ENCODE measurements at regions not wholly inside any gene's neighbourhood (a gene's known extent, or its start where the extent isn't known, plus 50 kb on each side); places are given as distances from the start of the nearest gene placed in this dataset.

DNA sequence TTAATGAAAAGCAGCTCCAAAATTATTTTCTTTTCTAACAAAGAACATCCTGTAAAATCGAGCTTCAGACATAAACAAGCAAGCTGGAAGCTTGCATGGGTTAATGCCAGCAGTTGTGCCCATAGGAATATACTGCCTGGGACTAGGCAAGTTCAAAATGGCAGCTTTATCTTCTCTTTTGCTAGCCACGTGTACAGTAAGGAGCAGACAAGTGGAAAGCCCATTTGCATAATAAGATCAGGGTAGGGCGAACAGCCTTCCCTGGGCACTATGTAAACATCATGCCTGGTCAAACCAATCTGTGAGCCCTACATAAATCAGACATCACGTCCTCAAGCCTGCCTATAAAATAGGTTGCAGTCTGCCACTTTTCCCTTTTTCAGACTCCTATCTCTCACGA is 489.7 kb downstream of the RFC3 start:
- no peak for DNase-seq (ENCODE audit: insufficient read length, low spot score, missing footprints)
- Histone ChIP-seq H3K4me3 (ENCODE audit: insufficient read depth, low read length) (no peak overlapping the region), H3K27ac (ENCODE audit: low read depth, low read length) (no peak overlapping the region), H3K79me2 (ENCODE audit: insufficient read depth, low read length) (no peaks in the 10 kb centered on the region), H3K36me3 (ENCODE audit: insufficient read depth, low read length) (no peaks in the 10 kb centered on the region), H2AFZ (ENCODE audit: low read length) (no peak overlapping the region), H4K20me1 (ENCODE audit: insufficient read depth, low read length) (no peaks in the 10 kb centered on the region), H3K4me2 (ENCODE audit: insufficient read depth, low read length) (no peak overlapping the region), H3K4me1 (ENCODE audit: insufficient read depth, low read length) (no peaks in the 10 kb centered on the region), H3K27me3 (ENCODE audit: insufficient read depth, low read length) (no peaks in the 10 kb centered on the region), H3K9me3 (ENCODE audit: low read depth, low read length) (no peaks in the 10 kb centered on the region)
- TF ChIP-seq, protein P1, sequence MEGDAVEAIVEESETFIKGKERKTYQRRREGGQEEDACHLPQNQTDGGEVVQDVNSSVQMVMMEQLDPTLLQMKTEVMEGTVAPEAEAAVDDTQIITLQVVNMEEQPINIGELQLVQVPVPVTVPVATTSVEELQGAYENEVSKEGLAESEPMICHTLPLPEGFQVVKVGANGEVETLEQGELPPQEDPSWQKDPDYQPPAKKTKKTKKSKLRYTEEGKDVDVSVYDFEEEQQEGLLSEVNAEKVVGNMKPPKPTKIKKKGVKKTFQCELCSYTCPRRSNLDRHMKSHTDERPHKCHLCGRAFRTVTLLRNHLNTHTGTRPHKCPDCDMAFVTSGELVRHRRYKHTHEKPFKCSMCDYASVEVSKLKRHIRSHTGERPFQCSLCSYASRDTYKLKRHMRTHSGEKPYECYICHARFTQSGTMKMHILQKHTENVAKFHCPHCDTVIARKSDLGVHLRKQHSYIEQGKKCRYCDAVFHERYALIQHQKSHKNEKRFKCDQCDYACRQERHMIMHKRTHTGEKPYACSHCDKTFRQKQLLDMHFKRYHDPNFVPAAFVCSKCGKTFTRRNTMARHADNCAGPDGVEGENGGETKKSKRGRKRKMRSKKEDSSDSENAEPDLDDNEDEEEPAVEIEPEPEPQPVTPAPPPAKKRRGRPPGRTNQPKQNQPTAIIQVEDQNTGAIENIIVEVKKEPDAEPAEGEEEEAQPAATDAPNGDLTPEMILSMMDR (IDR thresholded peaks at IDR 0.05; ENCODE audit: extremely low read depth, low read depth, low read length) = no peak

- H3K4me3 ChIP-seq (ENCODE audit: insufficient read depth, low read length) = no peak overlapping the region
- H4K20me1 ChIP-seq (ENCODE audit: insufficient read depth, low read length) = no peaks in the 10 kb centered on the region
- DNase-seq (ENCODE audit: insufficient read length, low spot score, missing footprints) = peak; percentile 21
- H3K27me3 ChIP-seq (ENCODE audit: insufficient read depth, low read length) = no peaks in the 10 kb centered on the region
- H3K79me2 ChIP-seq (ENCODE audit: insufficient read depth, low read length) = no peaks in the 10 kb centered on the region
- TF ChIP-seq, protein P1 (IDR thresholded peaks at IDR 0.05; ENCODE audit: extremely low read depth, low read depth, low read length) = no peak
- no peak overlapping the region for H3K27ac ChIP-seq (ENCODE audit: low read depth, low read length)
- H3K36me3 ChIP-seq (ENCODE audit: insufficient read depth, low read length) = no peaks in the 10 kb centered on the region
- H3K9me3 ChIP-seq (ENCODE audit: low read depth, low read length) = no peaks in the 10 kb centered on the region
- peak overlapping the region; percentile 22 for H2AFZ ChIP-seq (ENCODE audit: low read length)
- no peak overlapping the region for H3K4me2 ChIP-seq (ENCODE audit: insufficient read depth, low read length)
- no peaks in the 10 kb centered on the region for H3K4me1 ChIP-seq (ENCODE audit: insufficient read depth, low read length)
Observed at GRCh38 chr13:34308725-34309124, 490.8 kb downstream of the RFC3 start.

GRCh38 chr13:34310539-34310938 is 492.6 kb downstream of the RFC3 start:
- Histone ChIP-seq H3K36me3 (ENCODE audit: insufficient read depth, low read length) (no peaks in the 10 kb centered on the region), H2AFZ (ENCODE audit: low read length) (no peak overlapping the region), H3K9me3 (ENCODE audit: low read depth, low read length) (no peaks in the 10 kb centered on the region), H4K20me1 (ENCODE audit: insufficient read depth, low read length) (no peaks in the 10 kb centered on the region), H3K4me1 (ENCODE audit: insufficient read depth, low read length) (no peaks in the 10 kb centered on the region), H3K79me2 (ENCODE audit: insufficient read depth, low read length) (no peaks in the 10 kb centered on the region), H3K4me3 (ENCODE audit: insufficient read depth, low read length) (no peak overlapping the region), H3K27ac (ENCODE audit: low read depth, low read length) (no peak overlapping the region), H3K4me2 (ENCODE audit: insufficient read depth, low read length) (no peak overlapping the region), H3K27me3 (ENCODE audit: insufficient read depth, low read length) (no peaks in the 10 kb centered on the region)
- no peak for DNase-seq (ENCODE audit: insufficient read length, low spot score, missing footprints)
- TF ChIP-seq, protein P1 (IDR thresholded peaks at IDR 0.05; ENCODE audit: extremely low read depth, low read depth, low read length) = no peak

DNA sequence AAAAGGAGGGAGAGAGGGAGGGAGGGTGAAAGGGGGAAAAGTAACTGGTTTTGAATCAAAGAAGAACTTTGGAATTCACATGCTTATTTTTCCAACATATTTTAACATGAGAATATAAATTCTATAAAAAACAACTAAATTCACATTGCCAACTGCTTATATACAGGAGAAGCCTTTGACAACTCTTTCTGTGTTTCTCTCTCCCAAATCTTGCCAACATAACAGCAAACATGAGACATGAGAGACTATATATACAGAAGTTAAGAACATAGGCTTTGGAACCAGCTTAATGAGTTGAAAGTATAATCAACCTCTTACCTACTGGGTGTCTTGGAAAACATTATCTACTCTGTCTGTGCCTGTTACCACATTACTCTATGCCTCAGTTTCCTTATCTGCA is 493.3 kb downstream of the RFC3 start:
- H3K36me3 ChIP-seq (ENCODE audit: insufficient read depth, low read length) = no peaks in the 10 kb centered on the region
- no peak overlapping the region for H3K4me3 ChIP-seq (ENCODE audit: insufficient read depth, low read length)
- H2AFZ ChIP-seq (ENCODE audit: low read length) = no peak overlapping the region
- no peak overlapping the region for H3K27ac ChIP-seq (ENCODE audit: low read depth, low read length)
- no peaks in the 10 kb centered on the region for H3K9me3 ChIP-seq (ENCODE audit: low read depth, low read length)
- no peaks in the 10 kb centered on the region for H3K4me1 ChIP-seq (ENCODE audit: insufficient read depth, low read length)
- H3K4me2 ChIP-seq (ENCODE audit: insufficient read depth, low read length) = no peak overlapping the region
- no peaks in the 10 kb centered on the region for H3K79me2 ChIP-seq (ENCODE audit: insufficient read depth, low read length)
- DNase-seq (ENCODE audit: insufficient read length, low spot score, missing footprints) = no peak
- H4K20me1 ChIP-seq (ENCODE audit: insufficient read depth, low read length) = no peaks in the 10 kb centered on the region
- no peaks in the 10 kb centered on the region for H3K27me3 ChIP-seq (ENCODE audit: insufficient read depth, low read length)
- TF ChIP-seq, protein P1 (IDR thresholded peaks at IDR 0.05; ENCODE audit: extremely low read depth, low read depth, low read length) = no peak
